ENCODE measurements at regions not wholly inside any gene's neighbourhood (a gene's known extent, or its start where the extent isn't known, plus 50 kb on each side); places are given as distances from the start of the nearest gene placed in this dataset.

GRCh38 chr13:34107806-34108205 is 289.9 kb downstream of the RFC3 start:
- Histone ChIP-seq H3K4me3 (no peak overlapping the region), H3K4me1 (no peaks in the 10 kb centered on the region), H3K9me3 (no peaks in the 10 kb centered on the region), H3K36me3 (ENCODE audit: low read depth, missing control alignments) (no peaks in the 10 kb centered on the region), H3K27me3 (no peaks in the 10 kb centered on the region), H3K27ac (no peak overlapping the region)
- DNase-seq, result no peak
- TF ChIP-seq POLR2A (IDR thresholded peaks at IDR 0.05), result no peak
- TF ChIP-seq, protein P1, sequence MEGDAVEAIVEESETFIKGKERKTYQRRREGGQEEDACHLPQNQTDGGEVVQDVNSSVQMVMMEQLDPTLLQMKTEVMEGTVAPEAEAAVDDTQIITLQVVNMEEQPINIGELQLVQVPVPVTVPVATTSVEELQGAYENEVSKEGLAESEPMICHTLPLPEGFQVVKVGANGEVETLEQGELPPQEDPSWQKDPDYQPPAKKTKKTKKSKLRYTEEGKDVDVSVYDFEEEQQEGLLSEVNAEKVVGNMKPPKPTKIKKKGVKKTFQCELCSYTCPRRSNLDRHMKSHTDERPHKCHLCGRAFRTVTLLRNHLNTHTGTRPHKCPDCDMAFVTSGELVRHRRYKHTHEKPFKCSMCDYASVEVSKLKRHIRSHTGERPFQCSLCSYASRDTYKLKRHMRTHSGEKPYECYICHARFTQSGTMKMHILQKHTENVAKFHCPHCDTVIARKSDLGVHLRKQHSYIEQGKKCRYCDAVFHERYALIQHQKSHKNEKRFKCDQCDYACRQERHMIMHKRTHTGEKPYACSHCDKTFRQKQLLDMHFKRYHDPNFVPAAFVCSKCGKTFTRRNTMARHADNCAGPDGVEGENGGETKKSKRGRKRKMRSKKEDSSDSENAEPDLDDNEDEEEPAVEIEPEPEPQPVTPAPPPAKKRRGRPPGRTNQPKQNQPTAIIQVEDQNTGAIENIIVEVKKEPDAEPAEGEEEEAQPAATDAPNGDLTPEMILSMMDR (IDR thresholded peaks at IDR 0.05), result no peak
- intact Hi-C loops (cut with DNase I; ENCODE audit: low total_unique reads), result no loop called here
- WGBS, 2 donors, result 89 to 93% methylated on average over 1 of the region's 1 CpG

DNA sequence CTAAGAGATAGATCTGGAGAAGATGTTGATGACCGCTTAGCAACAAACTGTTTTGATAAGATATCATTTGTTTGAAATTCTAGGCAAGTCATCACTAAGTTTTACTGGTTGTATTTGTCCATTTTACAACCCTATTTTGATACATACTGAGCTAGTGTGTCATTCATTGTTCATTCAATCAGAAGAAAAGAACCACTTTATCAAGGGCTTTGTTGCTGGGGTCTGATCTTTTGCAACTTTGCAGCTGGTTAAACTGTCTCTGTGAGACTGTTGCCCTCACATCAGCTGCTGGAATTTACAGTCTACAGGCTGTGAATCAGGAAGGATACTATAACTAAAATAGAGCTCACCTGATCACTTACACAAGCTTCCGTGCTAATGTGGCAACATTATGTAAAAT is 290.5 kb downstream of the RFC3 start:
- no peaks in the 10 kb centered on the region for H3K36me3 ChIP-seq (ENCODE audit: low read depth, missing control alignments)
- H3K27ac ChIP-seq, result no peak overlapping the region
- 92 to 93% methylated on average over 2 of the region's 2 CpGs for WGBS, 2 donors
- no peak overlapping the region for H3K4me3 ChIP-seq
- intact Hi-C loops (cut with DNase I; ENCODE audit: low total_unique reads), result no loop called here
- H3K27me3 ChIP-seq, result no peaks in the 10 kb centered on the region
- no peaks in the 10 kb centered on the region for H3K4me1 ChIP-seq
- DNase-seq, result no peak
- TF ChIP-seq, protein P1 (IDR thresholded peaks at IDR 0.05), result no peak
- no peak for TF ChIP-seq POLR2A (IDR thresholded peaks at IDR 0.05)
- H3K9me3 ChIP-seq, result no peaks in the 10 kb centered on the region

GRCh38 chr13:34114581-34114980 is 296.6 kb downstream of the RFC3 start:
- Histone ChIP-seq H3K36me3 (ENCODE audit: low read depth, missing control alignments) (no peaks in the 10 kb centered on the region), H3K4me1 (no peaks in the 10 kb centered on the region), H3K27ac (no peak overlapping the region), H3K4me3 (no peak overlapping the region), H3K9me3 (no peaks in the 10 kb centered on the region), H3K27me3 (no peaks in the 10 kb centered on the region)
- WGBS, 2 donors, result 84 to 90% methylated on average over 3 of the region's 3 CpGs
- DNase-seq, result no peak
- TF ChIP-seq, protein P1 (IDR thresholded peaks at IDR 0.05), result no peak
- TF ChIP-seq POLR2A (IDR thresholded peaks at IDR 0.05), result no peak
- intact Hi-C loops (cut with DNase I; ENCODE audit: low total_unique reads), result no loop called here

DNA sequence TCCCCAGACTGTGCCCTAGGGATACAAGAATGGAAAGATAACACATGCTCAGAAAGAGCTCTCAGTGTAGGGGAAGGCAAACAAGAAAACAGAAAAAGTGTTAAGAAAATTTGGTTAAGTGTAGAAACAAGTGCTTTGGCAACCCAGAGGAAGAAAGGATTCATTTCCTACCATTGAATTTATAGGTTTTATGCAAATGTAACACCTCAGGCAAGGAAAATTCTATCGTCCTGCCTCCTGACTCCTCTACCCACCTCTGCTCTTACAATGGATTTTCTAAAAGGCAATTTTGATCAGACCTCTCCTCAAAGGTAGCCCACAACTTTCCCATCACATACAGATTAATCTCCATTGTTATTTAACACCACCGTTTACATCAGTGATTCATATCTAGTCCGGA is 298.7 kb downstream of the RFC3 start:
- no peaks in the 10 kb centered on the region for H3K9me3 ChIP-seq
- H3K27ac ChIP-seq, result no peak overlapping the region
- no peaks in the 10 kb centered on the region for H3K4me1 ChIP-seq
- no peaks in the 10 kb centered on the region for H3K27me3 ChIP-seq
- no peak for DNase-seq
- H3K36me3 ChIP-seq (ENCODE audit: low read depth, missing control alignments), result no peaks in the 10 kb centered on the region
- H3K4me3 ChIP-seq, result no peak overlapping the region
- intact Hi-C loops (cut with DNase I; ENCODE audit: low total_unique reads), result no loop called here
- TF ChIP-seq, protein P1 (IDR thresholded peaks at IDR 0.05), result no peak
- no peak for TF ChIP-seq POLR2A (IDR thresholded peaks at IDR 0.05)
- 89% methylated on average over 3 of the region's 3 CpGs for WGBS, 2 donors

DNA sequence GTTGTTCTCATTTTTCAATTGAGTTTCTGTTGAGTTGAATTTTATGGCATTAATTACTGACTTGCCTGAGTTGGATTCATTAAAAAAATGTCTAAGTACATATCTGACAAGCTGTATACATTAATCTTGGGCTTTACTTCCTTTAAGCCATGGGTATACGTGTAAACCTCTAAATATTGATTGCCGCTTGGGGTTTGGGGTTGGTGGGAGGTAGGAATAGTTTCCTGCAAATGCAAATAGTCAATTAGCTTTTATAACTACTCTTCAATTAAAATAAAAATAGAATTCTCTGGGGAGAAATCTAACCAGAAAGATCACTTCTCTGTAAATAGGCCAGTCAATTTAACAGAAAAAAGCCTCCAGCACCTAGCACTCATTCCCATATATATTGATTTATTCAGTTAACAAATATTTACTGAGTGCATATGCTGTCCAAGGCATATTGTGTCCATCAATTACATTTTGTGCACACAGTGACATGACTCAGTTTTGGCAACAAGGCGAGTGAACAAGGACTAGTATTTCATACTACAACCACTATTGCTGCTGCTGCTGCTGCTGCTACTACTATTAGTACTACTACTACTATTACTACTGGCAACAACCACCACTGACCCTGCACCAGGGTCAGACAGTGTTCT is 306.8 kb downstream of the RFC3 start:
- Histone ChIP-seq H3K4me1 (no peaks in the 10 kb centered on the region), H3K4me3 (no peak overlapping the region), H3K27ac (no peak overlapping the region), H3K36me3 (ENCODE audit: low read depth, missing control alignments) (no peaks in the 10 kb centered on the region), H3K9me3 (no peaks in the 10 kb centered on the region), H3K27me3 (no peaks in the 10 kb centered on the region)
- 83 to 89% methylated on average over 3 of the region's 3 CpGs for WGBS, 2 donors
- intact Hi-C loops (cut with DNase I; ENCODE audit: low total_unique reads), result no loop called here
- no peak for DNase-seq
- TF ChIP-seq POLR2A (IDR thresholded peaks at IDR 0.05), result no peak
- TF ChIP-seq, protein P1 (IDR thresholded peaks at IDR 0.05), result no peak

Measured in testis (tissue), 2 donors.